ENCODE measurements at regions not wholly inside any gene's neighbourhood (a gene's known extent, or its start where the extent isn't known, plus 50 kb on each side); places are given as distances from the start of the nearest gene placed in this dataset.

- DNase-seq: no peak
These were observed 129.8 kb upstream of the GPR26 start for GRCh38 chr10:123536176-123536845.

GRCh38 chr10:123537188-123537961 is 128.8 kb upstream of the GPR26 start:
- no peak for DNase-seq

DNA sequence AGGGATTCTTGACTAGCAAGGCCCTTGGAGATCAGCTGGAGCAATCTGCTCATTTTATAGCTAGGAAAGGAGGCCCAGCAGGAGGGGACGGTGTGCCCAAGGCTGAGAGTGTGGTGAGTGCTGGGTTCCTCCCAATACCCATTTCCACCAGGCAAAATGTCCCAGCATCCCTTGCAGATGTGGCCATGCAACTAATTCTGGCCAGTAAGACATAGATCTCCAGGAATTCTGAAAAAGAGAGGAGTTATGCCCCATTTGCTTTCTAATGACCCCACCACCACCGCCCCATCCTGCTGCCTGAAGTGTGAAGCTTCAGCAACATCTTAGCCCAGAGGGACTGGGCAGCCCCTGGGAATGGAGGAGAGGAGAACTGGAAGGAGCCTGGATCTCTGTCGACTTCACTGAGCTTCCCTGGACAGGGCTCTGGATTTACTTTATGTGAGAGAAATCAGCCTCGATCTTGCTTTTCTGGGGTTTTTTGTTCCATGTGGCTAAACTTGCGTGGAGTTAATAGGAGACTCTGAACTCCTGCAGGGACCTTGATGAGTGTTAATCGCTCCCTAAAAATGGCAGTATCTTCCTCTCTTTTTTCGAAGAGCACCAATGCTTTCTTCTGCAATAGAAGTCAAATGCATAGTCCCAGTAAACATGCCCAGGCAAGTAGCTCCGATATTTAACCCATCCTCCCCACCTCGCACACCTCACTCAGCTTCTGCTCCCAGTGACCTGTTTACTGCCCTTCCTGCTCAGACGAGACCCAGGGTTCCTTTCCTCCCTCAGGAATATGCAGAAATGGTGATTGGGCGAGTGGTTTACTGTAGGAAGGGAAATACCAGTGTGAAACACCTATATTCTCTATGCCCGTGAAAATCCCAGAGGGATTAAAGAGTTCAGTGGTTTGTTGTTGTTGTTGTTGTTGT is 127.5 kb upstream of the GPR26 start:
- no peak for DNase-seq

- no peak for DNase-seq
These were observed 121.2 kb upstream of the GPR26 start for GRCh38 chr10:123544986-123545385.

GRCh38 chr10:123548770-123549169 is 117.4 kb upstream of the GPR26 start:
- DNase-seq: no peak

DNA sequence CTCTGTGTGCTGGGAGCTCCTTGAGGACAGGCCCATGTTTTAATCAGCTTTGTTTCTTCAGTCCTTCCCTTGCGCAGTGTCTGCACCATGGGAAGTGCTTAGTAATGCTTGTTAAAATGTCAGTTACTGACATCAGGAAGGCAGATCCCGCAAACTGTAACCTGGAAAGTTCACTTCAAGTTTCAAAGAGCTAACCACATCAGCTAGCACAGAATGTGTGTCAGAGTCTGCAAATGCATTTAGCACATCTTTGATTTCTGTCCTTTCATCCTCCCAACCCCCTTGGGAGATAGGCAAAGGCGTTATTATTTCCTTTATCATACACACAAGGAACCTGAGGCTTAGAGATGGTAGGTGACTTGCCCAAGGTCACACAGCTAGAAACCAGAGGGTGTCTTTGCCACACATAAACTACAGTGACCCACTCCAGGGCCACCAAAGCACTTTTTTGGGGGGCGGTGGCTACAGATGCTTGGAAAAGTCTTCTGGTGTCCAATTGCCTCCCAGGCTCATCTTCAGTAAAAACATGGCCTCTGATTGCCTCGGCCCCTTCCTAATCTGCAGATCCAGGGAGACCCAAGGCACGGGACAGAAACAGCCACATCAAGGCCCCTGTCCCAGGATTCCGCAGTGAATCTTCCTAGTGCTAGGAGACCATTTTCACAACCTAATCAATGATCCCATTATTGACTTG is 116.2 kb upstream of the GPR26 start:
- no peak for DNase-seq

- no peak for DNase-seq
These were observed 115.5 kb upstream of the GPR26 start for GRCh38 chr10:123550675-123551096.

GRCh38 chr10:123551259-123551658 is 114.9 kb upstream of the GPR26 start:
- no peak for DNase-seq

GRCh38 chr10:123552760-123553554 is 113.2 kb upstream of the GPR26 start:
- no peak for DNase-seq

- DNase-seq: no peak
These were observed 112.2 kb upstream of the GPR26 start for GRCh38 chr10:123553810-123554430.

- no peak for DNase-seq
These were observed 111.5 kb upstream of the GPR26 start for GRCh38 chr10:123554656-123555055.

DNA sequence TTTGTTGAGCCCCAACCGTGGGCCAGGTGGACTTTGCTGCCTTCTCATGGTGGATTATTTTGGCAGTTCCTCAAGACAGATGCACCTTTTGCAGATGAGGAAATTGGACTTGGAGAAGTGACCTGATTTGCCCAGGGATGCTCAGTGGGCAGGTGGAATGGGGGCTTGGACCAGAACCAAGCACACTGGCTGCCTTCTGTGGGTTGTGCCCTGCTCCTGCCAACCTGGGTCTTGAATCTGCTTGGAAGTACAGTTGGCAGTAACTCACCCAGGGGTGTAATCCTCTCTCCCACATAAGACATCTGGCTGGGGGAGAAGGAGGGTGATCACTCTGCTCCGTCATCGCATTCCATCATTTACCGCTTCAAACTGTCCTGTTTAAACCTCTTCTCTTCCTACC is 110.5 kb upstream of the GPR26 start:
- no peak for DNase-seq

DNA sequence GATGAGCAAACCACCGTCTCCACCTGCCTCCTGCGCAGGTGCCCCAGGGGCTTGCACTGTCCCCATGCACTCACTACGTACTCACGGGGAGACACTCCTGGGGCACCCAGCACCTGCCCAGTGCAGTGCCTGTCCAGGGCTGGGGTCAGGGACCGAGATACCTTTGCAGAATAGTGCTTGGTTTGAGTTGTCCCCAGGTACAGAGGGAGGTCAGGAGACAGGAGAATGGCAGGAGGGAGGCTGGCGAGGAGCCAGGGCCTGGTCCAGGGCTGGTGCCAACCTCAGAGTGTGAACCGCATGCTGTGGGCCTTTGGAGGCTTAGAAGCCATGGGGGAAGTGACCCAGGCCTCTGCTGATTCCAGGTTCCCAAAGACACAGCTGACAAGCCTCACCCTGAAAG is 110.1 kb upstream of the GPR26 start:
- DNase-seq: no peak

GRCh38 chr10:123556736-123557135 is 109.4 kb upstream of the GPR26 start:
- DNase-seq: no peak

GRCh38 chr10:123557366-123558108 is 108.6 kb upstream of the GPR26 start:
- no peak for DNase-seq

- no peak for DNase-seq
These were observed 107.5 kb upstream of the GPR26 start for GRCh38 chr10:123558651-123559050.

DNA sequence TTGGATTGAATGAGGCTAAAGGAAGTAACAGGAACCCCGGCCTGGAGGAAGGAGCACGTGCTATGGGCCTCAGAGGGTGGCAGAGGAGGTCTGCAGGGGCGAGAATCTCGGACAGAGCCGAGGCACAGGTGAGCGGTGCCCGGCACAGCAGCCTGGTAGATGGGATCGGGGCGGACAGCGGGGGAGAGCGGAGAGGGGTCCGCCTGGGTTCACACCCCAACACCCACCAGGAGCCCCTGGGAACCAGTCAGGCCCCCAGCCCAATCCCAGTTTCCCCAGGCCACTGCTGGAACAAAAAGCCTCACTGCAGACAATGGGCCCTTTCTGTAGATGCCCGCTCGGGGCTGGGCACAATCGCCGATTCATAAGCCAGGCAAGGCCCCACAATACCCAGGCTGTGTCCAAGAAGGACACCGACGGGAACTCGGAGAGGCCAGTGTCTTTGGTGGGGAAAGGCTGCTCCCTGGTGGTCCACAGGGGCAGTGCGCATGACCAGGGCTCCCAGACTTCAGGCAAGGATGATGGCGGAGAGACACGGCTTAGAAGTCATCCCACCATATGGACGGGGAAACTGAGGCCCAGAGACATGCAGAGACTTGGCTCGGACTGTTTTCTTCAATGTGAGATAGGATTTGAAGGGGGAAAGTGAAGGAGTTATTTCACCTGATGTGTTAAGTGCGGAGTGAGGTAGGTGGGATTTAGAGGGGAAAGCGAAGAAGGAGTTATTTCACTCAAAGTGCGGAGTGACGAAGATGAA is 106.9 kb upstream of the GPR26 start:
- DNase-seq: peak; percentile 64

GRCh38 chr10:123559823-123560092 is 106.4 kb upstream of the GPR26 start:
- DNase-seq: no peak

- DNase-seq: no peak
These were observed 105.6 kb upstream of the GPR26 start for GRCh38 chr10:123560301-123561140.

DNA sequence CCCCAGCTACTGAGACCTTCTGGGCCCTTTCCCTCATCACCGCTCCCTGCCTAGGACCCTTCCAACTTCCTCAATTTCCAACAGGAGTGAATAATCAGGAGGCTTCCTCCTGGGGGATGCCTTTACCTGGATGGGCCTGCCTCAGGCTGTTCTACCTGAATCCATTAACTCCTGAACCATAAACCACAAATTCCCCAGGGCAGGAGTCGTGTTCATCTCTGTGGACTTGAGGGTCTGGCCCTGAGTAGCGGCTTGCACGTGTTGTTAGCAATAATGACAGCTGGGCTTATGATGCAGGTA is 105.1 kb upstream of the GPR26 start:
- no peak for DNase-seq

Measured in hematopoietic multipotent progenitor cell treated with erythropoietin and hydrocortisone succinate and interleukin-3 and kit ligand, for 6 days (in vitro differentiated cells).